ENCODE measurements at regions not wholly inside any gene's neighbourhood (a gene's known extent, or its start where the extent isn't known, plus 50 kb on each side); places are given as distances from the start of the nearest gene placed in this dataset.
A peak's percentile ranks its signal among the peaks of the same experiment; 100 is the strongest.

- RAD21 ChIA-PET (ENCODE audit: unreplicated experiment): no interaction called here
- SMC1A ChIA-PET (ENCODE audit: uncharacterized antibody, unreplicated experiment): interaction anchor here (0.8 to 1.7 kb wide), 3 partner anchors 14 to 285 kb away, joined by 3 read pairs; no protein-coding TSS in a partner anchor
- CTCF ChIA-PET: interaction anchor here (0.6 to 3.4 kb wide), 4 partner anchors 9 to 25 kb away, joined by 3 to 21 read pairs (median 4); no protein-coding TSS in a partner anchor
- Histone ChIP-seq H3K36me3 (ENCODE audit: control insufficient read depth in 2 of 2, insufficient read depth in 2 of 2, low read length in 1 of 2) (no peaks in the 10 kb centered on the region), H3K27me3 (replicated peaks in 1 of 2; ENCODE audit: control insufficient read depth in 2 of 2, insufficient read depth in 2 of 2, low read length in 1 of 2) (no peaks in the 10 kb centered on the region), H4K20me1 (ENCODE audit: control insufficient read depth, insufficient read depth) (no peaks in the 10 kb centered on the region), H3K4me3 (no peak overlapping the region), H3K4me1 (ENCODE audit: control insufficient read depth, insufficient read depth, low read length) (no peaks in the 10 kb centered on the region), H3K9ac (ENCODE audit: control insufficient read depth, insufficient read depth, low read length) (no peak overlapping the region), H3K4me2 (ENCODE audit: control insufficient read depth, insufficient read depth) (no peak overlapping the region), H3K9me3 (replicated peaks; ENCODE audit: control insufficient read depth, insufficient read depth, low read length) (peaks cover 10% of the 10 kb centered on the region; the same call in 1 of the 3 replicates), H3K27ac (ENCODE audit: control insufficient read depth, insufficient read depth) (no peak overlapping the region), H2AFZ (ENCODE audit: control insufficient read depth, low read depth, low read length) (no peak overlapping the region), H3K79me2 (ENCODE audit: control insufficient read depth, insufficient read depth, low read length) (no peaks in the 10 kb centered on the region)
- no TSS peak for BruUV-seq (replicated peaks)
- FAIRE-seq (no peak), DNase-seq (ENCODE audit: low read depth, low spot score) (peak; percentile 26), ATAC-seq (peak; percentile 70)
- POLR2A ChIA-PET: no interaction called here
- WGBS (ENCODE audit: insufficient coverage, insufficient replicate concordance, low lambda C conversion rate, missing lambda C conversion rate): 5% methylated on average over 1 of the region's 1 CpG
- in situ Hi-C loops (cut with MboI): no loop called here
- intact Hi-C loops (cut with micrococcal nuclease; ENCODE audit: unreplicated experiment): no loop called here
- TF ChIP-seq ZBTB4 (CRISPR knock-in tag; IDR thresholded peaks at IDR 0.05) (no peak), PKNOX1 (IDR thresholded peaks at IDR 0.05) (peak; percentile 28; the same call in 1 of the 2 replicates), IRF3 (IDR thresholded peaks at IDR 0.05) (no peak), RELA (IDR thresholded peaks at IDR 0.05; ENCODE audit: borderline replicate concordance, partially characterized antibody) (no peak), HSF1 (IDR thresholded peaks at IDR 0.05; ENCODE audit: low read depth, low read length) (no peak), BHLHE40 (IDR thresholded peaks at IDR 0.05; ENCODE audit: borderline replicate concordance in 1 of 2, low read depth in 2 of 2, low read length in 1 of 2) (0 out of 4 replicates have a peak, but pooled peaks of 1 of the 2 experiments have one; percentile 12), PBX3 (IDR thresholded peaks at IDR 0.05; ENCODE audit: insufficient replicate concordance, low read depth, low read length) (no peak), RAD21 (IDR thresholded peaks at IDR 0.05; ENCODE audit: insufficient read depth, low read depth, low read length) (no peak), MLLT1 (IDR thresholded peaks at IDR 0.05) (0 out of 2 replicates have a peak, but pooled peaks have one; percentile 23), MEF2B (IDR thresholded peaks at IDR 0.05; ENCODE audit: partially characterized antibody, poor library complexity, severe bottlenecking) (no peak), RUNX3 (IDR thresholded peaks at IDR 0.05; ENCODE audit: low read length) (peak; percentile 46; the same call in 1 of the 2 replicates)
Measured at GRCh38 chr4:77344784-77345183, 187.8 kb downstream of the CCNG2 start.

Measured in GM12878 (cell line).